HG03025 (cell line): ENCODE measurements at regions not wholly inside any gene's neighbourhood (a gene's known extent, or its start where the extent isn't known, plus 50 kb on each side); places are given as distances from the start of the nearest gene placed in this dataset.
"Not testable (repeated sequence)": the region's sequence is repeated elsewhere in the genome, so short reads cannot be mapped to it uniquely, and the experiment has no call there.

ENCODE experiments used
- ATAC-seq: cut with Tn5 transposase; IDR thresholded peaks from one replicate; pipeline ENCODE4 v1.9.1; 2021; ENCODE audit warnings: mild to moderate bottlenecking, moderate library complexity; ENCODE audit not compliant: unreplicated experiment, low FRiP score

DNA sequence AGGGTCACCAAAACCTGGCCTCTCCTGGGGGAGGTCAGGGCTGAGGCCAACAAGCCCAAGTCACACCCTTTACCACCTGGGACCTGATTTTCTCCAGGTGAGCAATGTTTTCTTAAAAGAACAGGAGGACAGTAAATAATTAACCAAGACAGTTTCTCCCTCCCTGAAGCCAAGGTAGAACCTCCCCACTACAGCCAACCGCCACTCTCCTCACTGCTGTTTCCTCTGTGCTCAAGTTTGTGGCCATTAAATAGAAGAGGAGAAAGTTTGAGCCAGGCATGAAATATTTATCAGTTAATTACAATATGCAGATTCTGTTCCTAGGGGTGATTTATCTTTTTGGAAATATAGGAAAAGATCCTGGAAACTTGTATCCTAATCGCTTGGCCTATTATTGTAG is 150.6 kb upstream of the ANKRD20A1 start:
- not testable (repeated sequence) for ATAC-seq

DNA sequence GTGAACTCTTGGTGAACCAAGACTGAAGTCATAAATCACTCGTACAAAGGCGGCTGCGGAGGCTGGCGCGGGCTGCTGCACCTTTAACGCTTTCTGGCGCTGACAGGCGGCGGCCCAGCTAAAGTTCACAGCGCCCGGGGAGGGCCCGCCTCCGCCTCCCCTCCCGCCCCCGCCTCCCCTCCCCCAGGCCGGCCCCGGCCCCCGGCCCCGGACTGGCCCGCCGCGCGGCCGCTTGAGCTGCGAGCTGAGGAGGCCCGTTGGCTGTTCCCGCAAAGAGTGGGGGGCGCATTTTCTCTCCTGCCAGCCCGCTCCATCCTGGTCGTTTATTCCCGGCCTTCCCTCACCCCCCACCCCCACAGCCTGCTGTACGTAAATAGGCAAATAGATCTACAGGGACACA is 147.3 kb upstream of the ANKRD20A1 start:
- not testable (repeated sequence) for ATAC-seq

DNA sequence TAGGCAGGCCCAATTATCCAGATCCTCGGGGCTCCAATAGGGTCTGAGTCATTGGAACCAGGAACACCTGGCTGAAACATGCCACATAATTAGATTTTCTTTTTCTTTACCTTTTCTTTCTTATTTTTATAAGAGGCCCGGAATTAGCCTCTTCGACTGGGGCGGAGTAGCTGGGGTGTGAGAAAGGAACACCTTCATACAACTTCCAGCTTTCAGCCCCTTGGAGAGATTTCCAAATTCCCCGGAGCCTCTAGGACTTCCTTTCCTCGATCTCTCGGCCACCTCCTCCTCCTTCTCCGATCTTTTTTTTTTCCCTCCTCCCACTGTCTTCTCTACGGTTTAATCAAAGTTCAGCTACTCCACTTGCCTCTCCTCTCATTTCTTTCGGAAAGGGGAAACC is 146.8 kb upstream of the ANKRD20A1 start:
- ATAC-seq, result not testable (repeated sequence)

DNA sequence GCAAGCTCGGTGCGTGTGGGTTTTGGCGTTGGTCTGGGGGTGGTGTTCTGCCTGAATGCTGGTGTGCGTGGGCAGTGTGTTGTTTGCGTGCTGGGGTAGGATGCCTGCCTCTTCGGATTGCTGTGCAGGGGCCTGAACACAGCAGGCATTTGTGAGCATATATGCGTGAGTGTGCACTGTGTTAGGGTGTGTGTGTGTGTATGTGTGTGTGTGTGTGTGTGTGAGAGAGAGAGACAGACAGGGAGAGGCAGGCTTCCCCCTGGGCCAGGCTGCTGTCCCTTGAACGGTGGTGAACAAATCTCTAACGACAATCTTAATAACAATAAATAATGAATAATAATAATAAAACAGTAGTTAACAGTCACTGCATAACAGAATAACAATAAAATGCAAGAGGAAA is 145.8 kb upstream of the ANKRD20A1 start:
- ATAC-seq, result not testable (repeated sequence)

DNA sequence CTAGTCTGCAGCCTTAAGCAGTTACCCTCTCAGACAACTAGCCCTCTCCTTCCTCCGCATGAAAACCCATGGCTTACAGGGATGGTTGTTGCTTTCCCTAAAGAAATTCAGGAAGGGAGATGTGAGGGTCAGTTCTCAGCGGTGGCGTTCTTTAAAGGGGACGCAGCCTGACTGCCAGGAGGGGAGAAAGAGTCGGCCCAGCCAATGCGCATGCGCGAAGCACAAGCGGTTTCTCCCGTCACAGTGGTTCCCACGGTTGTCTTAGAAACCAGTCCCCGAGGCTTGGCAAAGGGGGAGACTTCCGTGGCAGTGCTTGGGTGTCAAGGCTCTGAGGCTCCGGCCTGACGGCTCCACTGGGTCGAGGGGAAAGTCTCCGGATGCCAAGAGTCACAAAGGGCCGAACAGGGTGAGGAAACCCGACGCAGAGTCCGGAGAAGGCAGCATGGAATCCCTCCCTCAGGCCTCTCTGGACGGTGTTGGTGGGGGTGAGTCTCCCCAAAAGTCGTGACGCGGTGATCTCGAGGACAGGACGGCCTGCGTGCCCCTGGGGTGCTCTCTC is 140.8 kb upstream of the ANKRD20A1 start:
- not testable (repeated sequence) for ATAC-seq

DNA sequence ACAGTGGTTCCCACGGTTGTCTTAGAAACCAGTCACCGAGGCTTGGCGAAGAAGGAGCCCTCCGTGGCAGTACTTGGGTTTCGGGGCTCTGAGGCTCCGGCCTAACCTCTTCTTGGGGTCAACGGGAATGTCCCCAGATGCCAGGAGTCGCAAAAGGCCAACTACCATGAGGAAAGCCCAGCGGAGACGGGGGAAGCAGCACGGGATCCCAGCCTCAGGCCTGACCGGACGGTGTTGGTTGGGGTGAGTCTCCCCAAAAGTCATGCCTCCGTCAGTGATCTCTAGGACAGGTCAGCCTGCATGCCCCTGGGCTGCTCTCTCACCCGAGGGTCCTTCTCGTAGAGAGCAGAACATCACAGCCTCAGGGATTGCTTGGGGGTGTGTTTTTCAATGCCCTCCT is 138.2 kb upstream of the ANKRD20A1 start:
- ATAC-seq, result not testable (repeated sequence)

DNA sequence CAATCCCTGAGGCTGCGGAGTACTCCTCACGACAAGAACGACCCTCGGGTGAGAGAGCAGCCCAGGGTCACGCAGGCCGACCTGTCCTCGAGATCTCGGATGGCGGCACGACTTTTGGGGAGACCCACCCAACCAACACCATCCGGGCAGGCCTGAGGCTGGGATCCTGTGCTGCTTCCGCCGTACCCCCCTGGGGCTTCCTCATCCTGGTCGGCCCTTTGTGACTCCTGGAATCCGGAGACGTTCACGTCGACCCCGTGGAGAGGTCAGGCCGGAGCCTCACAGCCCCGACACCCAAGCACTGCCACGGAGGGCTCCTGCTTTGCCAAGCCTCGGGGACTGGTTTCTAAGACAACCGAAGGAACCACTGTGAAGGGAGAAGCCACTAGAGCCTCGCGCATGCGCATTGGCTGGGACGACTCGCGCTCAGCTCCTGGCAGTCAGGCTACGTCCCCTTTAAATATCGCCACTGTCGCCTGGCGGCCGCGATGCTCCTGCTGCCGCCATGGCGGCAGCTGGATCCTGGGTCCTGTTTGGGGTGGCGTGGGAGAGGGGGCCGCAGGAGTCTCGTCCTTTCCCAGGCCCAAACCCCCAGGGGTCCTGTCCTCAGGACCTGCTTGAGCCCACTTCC is 136.2 kb upstream of the ANKRD20A1 start:
- ATAC-seq, result peak; percentile 82

DNA sequence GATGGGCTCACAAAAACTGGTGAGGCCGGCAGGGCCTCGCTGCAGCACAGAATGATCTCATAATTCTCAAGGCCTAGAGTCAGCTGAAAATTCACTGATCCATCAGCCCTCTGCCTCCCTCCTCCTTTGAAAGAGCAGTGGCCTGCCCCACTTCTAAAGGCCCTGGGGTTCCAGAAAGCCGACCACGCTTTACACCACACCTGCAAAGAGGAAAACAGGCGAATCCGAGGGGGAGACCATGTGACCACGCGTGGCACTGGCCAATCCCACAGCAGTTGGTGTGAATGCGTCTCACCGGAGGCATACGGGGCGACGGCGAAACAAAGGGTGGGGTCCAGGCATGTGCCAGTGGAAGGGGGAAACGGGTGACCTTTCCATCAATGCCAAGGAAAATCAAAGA is 135.5 kb upstream of the ANKRD20A1 start:
- not testable (repeated sequence) for ATAC-seq

DNA sequence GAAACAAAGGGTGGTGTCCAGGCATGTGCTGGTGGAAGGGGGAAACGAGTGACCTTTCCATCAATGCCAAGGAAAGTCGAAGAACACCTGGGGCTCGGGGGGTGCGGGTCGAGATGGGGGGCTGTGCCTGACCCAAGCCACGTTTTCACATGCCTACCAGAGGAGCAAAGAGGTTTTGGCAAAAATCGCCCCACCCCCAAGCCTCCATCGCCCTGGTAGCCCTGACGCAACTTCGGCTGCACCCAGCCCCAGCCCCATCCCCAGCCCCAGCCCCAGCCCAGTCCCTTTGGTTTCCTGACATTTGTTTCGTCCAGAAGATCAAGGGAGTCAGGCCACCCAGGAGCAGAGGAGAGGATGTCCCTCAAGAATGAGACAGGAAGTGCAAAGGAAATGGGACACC is 133.8 kb upstream of the ANKRD20A1 start:
- ATAC-seq, result not testable (repeated sequence)

DNA sequence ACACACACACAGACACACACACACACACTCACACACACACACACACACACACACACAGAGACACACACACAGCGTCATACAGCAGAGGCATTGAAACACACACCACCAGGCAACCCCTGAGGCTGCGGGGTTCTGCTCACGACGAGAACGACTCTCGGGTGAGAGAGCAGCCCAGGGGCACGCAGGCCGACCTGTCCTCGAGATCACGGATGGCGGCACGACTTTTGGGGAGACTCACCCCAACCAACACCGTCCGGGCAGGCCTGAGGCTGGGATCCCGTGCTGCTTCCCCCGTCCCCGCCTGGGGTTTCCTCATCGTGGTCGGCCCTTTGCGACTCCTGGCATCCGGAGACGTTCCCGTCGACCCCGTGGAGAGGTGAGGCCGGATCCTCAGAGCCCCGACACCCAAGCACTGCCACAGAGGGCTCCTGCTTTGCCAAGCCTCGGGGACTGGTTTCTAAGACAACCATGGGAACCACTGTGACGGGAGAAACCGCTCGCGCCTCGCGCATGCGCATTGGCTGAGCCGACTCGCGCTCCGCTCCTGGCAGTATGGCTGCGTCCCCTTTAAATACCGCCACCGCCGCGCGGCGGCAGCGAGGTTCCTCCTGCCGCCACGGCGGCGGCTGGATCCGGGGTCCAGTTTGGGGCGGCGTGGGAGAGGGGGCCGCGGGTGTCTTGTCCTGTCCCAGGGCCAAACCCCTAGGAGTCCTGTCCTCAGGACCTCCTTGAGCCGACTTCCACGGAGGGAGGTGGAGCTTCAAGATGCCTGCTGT is 132.3 kb upstream of the ANKRD20A1 start:
- ATAC-seq, result not testable (repeated sequence)

DNA sequence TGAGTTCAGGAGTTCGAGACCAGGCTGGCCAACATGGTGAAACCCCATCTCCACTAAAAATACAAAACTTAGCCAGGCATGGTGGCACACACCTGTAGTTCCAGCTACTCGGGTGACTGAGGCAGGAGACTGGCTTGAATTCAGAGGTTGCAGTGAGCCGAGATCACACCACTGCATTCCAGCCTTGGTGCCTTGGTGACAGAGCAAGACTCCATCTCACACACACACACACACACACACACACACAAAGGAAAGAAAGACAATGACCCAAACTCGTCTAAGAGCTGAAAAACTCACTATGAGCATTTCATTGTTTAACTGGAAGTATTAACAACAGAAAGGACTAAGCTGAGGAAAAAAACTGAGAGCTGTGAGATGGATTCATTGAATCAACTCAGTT is 95.6 kb upstream of the ANKRD20A1 start:
- ATAC-seq, result not testable (repeated sequence)

DNA sequence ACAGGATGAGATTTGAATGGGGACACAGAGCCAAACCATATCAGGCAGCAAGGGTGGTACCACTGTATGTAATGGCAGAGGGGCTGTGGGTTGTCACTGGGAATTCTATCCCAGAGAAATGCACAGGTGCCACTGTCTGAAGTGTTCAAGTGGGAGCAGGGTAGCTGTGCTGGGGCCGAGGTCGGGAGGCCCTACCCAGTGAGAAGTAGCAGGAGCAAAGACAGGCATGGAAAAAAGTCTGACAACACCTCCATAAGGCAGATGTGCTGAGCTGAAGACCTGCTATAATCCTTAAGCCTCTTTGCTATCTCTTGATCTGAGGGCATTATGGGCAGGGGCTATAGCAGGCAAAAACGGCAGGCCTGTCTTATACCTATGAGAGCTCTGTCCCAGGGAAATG is 86.9 kb upstream of the ANKRD20A1 start:
- ATAC-seq, result not testable (repeated sequence)

DNA sequence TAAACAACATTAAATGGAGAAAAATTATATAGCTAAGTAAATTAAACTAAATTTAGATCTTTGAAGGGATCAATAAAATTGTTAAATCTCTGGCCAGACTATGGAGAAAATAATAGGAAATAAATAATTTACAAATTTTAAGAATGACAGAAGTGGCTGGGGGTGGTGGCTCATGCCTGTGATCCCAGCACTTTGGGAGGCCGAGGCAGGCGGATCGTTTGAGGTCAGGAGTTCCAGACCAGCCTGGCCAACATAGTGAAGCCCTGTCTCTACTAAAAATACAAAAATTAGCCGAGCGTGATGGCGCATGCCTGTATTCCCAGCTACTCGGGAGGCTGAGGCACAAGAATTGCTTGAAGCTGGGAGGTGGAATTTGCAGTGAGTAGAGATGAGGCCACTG is 58.6 kb upstream of the ANKRD20A1 start:
- not testable (repeated sequence) for ATAC-seq
